K562 (cell line): ENCODE measurements at regions not wholly inside any gene's neighbourhood (a gene's known extent, or its start where the extent isn't known, plus 50 kb on each side); places are given as distances from the start of the nearest gene placed in this dataset.

Experiments
- ATAC-seq: fragments of 200-7000 bp; cut with Tn5 transposase; 3 replicates; pipeline ENCODE4 v1.9.1; 2020; ENCODE audit warnings: moderate library complexity
- BruUV-seq: library from RNA; stranded (reverse); fragments of 400-500 nt; replicated peaks from 2 replicates; lab custom pipeline; 2021; lab: Mats Ljungman, UMichigan
- CTCF ChIA-PET: fragments of 300-600 bp; formaldehyde crosslinking; extraction: SDS; loops from one replicate; lab custom pipeline; 2021; ENCODE audit warnings: low intra/inter-chr PET ratio; lab: Yijun Ruan, JAX
- POLR2A ChIA-PET: fragments of 300-600, 350-650 bp; sonication (Branson Sonifier 250); formaldehyde crosslinking; extraction: SDS; loops from one replicate; lab custom pipeline; 2021; ENCODE audit warnings: antibody characterized with exemption, inconsistent platforms; lab: Yijun Ruan, JAX
- DNase-seq, 4 experiments: peaks; one replicate each; pipeline versions ENCODE4 v3.0.0 to v3.0.0-alpha.2; 2011 to 2018; ENCODE audit warnings: low spot score in 3 of 4, mixed read lengths in 3 of 4; ENCODE audit errors: extremely low read depth in 1 of 4
- FAIRE-seq: peaks from 2 replicates; lab custom pipeline; 2011; peaks lifted over from hg19 to GRCh38; lab: Jason Lieb, UNC
- H2AFZ ChIP-seq: 2 replicates; pipeline ENCODE4 v1.6.0; 2011; ENCODE audit warnings: low read depth, low read length, control low read depth, inconsistent platforms
- H3K27ac ChIP-seq: fragments of 200-600 bp; 3 replicates; pipeline ENCODE4 v1.8.0; 2011; ENCODE audit warnings: low read depth, mild to moderate bottlenecking, control low read depth, inconsistent platforms, low read length, moderate library complexity, mixed read lengths; ENCODE audit errors: extremely low read depth
- H3K27me3 ChIP-seq, 2 experiments: fragments of 300-600 bp in 1 of 2; 2 replicates in 1 of 2; 3 replicates in 1 of 2; pipeline versions ENCODE4 v1.6.0 to v1.8.0; 2011; ENCODE audit warnings: inconsistent platforms in 2 of 2, low read length in 2 of 2, mild to moderate bottlenecking in 1 of 2, mixed read lengths in 1 of 2, moderate library complexity in 1 of 2; ENCODE audit not compliant: control insufficient read depth in 2 of 2, insufficient read depth in 2 of 2
- H3K36me3 ChIP-seq: fragments of 300-600 bp; 3 replicates; pipeline ENCODE4 v1.8.0; 2011; ENCODE audit warnings: mild to moderate bottlenecking, low read length, inconsistent platforms; ENCODE audit not compliant: control insufficient read depth, insufficient read depth
- H3K4me1 ChIP-seq, 2 experiments: fragments of 200-600 bp in 1 of 2; replicated peaks in 1 of 2; 2 replicates in 1 of 2; 3 replicates in 1 of 2; pipeline versions ENCODE4 v1.5.1 to v1.8.0; 2011; ENCODE audit warnings: inconsistent platforms in 2 of 2, low read length in 2 of 2, mild to moderate bottlenecking in 1 of 2, mixed read lengths in 1 of 2, moderate library complexity in 1 of 2; ENCODE audit not compliant: control insufficient read depth in 2 of 2, insufficient read depth in 2 of 2
- H3K4me2 ChIP-seq: 2 replicates; pipeline ENCODE4 v1.6.1; 2011; ENCODE audit warnings: low read length, control low read depth, inconsistent platforms, mixed read lengths; ENCODE audit not compliant: insufficient read depth
- H3K4me3 ChIP-seq: fragments of 200-600 bp; sonication (generic), shearing (Covaris generic); 2 replicates; pipeline ENCODE4 v1.5.1; 2016; ENCODE audit warnings: control low read depth, inconsistent platforms
- H3K79me2 ChIP-seq: fragments of 200-600 bp; 3 replicates; pipeline ENCODE4 v1.8.0; 2011; ENCODE audit warnings: low read length, inconsistent platforms; ENCODE audit not compliant: control insufficient read depth, insufficient read depth
- H3K9ac ChIP-seq, 2 experiments: 2 replicates each; pipeline versions ENCODE4 v1.6.0 to v1.6.1; 2011; ENCODE audit warnings: low read depth in 2 of 2, low read length in 2 of 2, control low read depth in 1 of 2, inconsistent platforms in 1 of 2, mild to moderate bottlenecking in 1 of 2, mixed read lengths in 1 of 2; ENCODE audit not compliant: insufficient read depth in 1 of 2
- H3K9me1 ChIP-seq: one replicate; pipeline ENCODE4 v1.6.0; 2011; ENCODE audit warnings: inconsistent platforms, mild to moderate bottlenecking, low read length, moderate library complexity; ENCODE audit not compliant: control insufficient read depth, insufficient read depth
- H3K9me3 ChIP-seq: replicated peaks from 2 replicates; pipeline ENCODE4 v1.5.1; 2011; ENCODE audit warnings: low read depth, low read length, inconsistent platforms; ENCODE audit not compliant: control insufficient read depth, insufficient read depth
- H4K20me1 ChIP-seq: replicated peaks from 2 replicates; pipeline ENCODE4 v1.6.1; 2011; ENCODE audit warnings: low read length, inconsistent platforms, mixed read lengths; ENCODE audit not compliant: control insufficient read depth, insufficient read depth
- ELK3 ChIP-seq: fragments of 450-650 bp; formaldehyde crosslinking; IDR thresholded peaks from 2 replicates; pipeline ENCODE4 v1.4.0; 2020; ENCODE audit warnings: mild to moderate bottlenecking
- ESRRB ChIP-seq: fragments of 250-450 bp; sonication (Bioruptor Pico); IDR thresholded peaks from 2 replicates; pipeline ENCODE4 v1.5.0; 2020; ENCODE audit warnings: mild to moderate bottlenecking, moderate library complexity, borderline replicate concordance
- HDAC6 ChIP-seq: IDR thresholded peaks from 2 replicates; pipeline ENCODE4 v1.6.1; 2012; ENCODE audit warnings: low read depth, mild to moderate bottlenecking, control low read depth, inconsistent platforms, low read length, moderate library complexity
- HEY1 ChIP-seq: fragments of 250-450 bp; sonication (Bioruptor Pico); IDR thresholded peaks from 2 replicates; pipeline ENCODE4 v1.5.0; 2020; ENCODE audit warnings: mild to moderate bottlenecking, moderate library complexity, borderline replicate concordance
- MCM2 ChIP-seq: fragments of 450-650 bp; IDR thresholded peaks from 2 replicates; pipeline ENCODE4 v1.6.1; 2017; ENCODE audit warnings: low read depth, mild to moderate bottlenecking
- MCM3 ChIP-seq: fragments of 450-650 bp; IDR thresholded peaks from 2 replicates; pipeline ENCODE4 v1.6.1; 2016
- MTA3 ChIP-seq: fragments of 450-650 bp; formaldehyde crosslinking; IDR thresholded peaks from 2 replicates; pipeline ENCODE4 v1.6.1; 2017; ENCODE audit warnings: mild to moderate bottlenecking, borderline replicate concordance
- PYGO2 ChIP-seq: fragments of 450-650 bp; IDR thresholded peaks from 2 replicates; pipeline ENCODE4 v1.6.1; 2016; ENCODE audit warnings: mild to moderate bottlenecking, missing genetic modification characterization, moderate library complexity, missing compliant biosample characterization
- TCFL5 ChIP-seq: fragments of 250-450 bp; sonication (Bioruptor Pico); conservative IDR thresholded peaks from 2 replicates; pipeline ENCODE4 v1.6.1; 2021; ENCODE audit warnings: mild to moderate bottlenecking, moderate library complexity, matching md5 sums
- ZNF12 ChIP-seq: sonication (generic); formaldehyde crosslinking; IDR thresholded peaks from 2 replicates; pipeline ENCODE4 v1.4.0; 2020; ENCODE audit warnings: mild to moderate bottlenecking, missing genetic modification reagents
- ZNF174 ChIP-seq: fragments of 250-450 bp; sonication (Bioruptor Pico); IDR thresholded peaks from 2 replicates; pipeline ENCODE4 v1.4.0; 2020; ENCODE audit warnings: mild to moderate bottlenecking
- ZNF785 ChIP-seq: fragments of 250-450 bp; sonication (Bioruptor Pico); IDR thresholded peaks from 2 replicates; pipeline ENCODE4 v1.4.0; 2020; ENCODE audit warnings: mild to moderate bottlenecking
- WGBS: fragments of 100-300 bp; shearing (Covaris generic); methylation state at CpG from one replicate; pipeline ENCODE4 v1.1.6; 2016; ENCODE audit warnings: low coverage, mixed read lengths; ENCODE audit not compliant: insufficient coverage; ENCODE audit errors: missing lambda C conversion rate; 5-methylcytosine and 5-hydroxymethylcytosine counted together
- in situ Hi-C: fragments of 300-500 bp; cut with MboI; formaldehyde crosslinking; loops from 4 replicates; pipeline ENCODE4 v1.15.0; 2018; ENCODE audit warnings: inconsistent platforms, mixed read lengths
- intact Hi-C: fragments of 100-400 bp; cut with micrococcal nuclease; formaldehyde crosslinking; loops from 2 replicates; pipeline ENCODE4 v1.14.2; 2022
- TF ChIP-seq, protein P1 (sequence below): fragments of 150-350 bp; IDR thresholded peaks from 2 replicates; pipeline ENCODE4 v1.6.1; 2014; ENCODE audit warnings: low read depth, mild to moderate bottlenecking, low read length, borderline replicate concordance
- TF ChIP-seq, protein P2 (sequence below): fragments of 450-650 bp; IDR thresholded peaks from 2 replicates; pipeline ENCODE4 v1.6.1; 2016; ENCODE audit warnings: low read depth, mild to moderate bottlenecking, moderate library complexity
- TF ChIP-seq, protein P3 (sequence below): fragments of 450-650 bp; conservative IDR thresholded peaks from 2 replicates; pipeline ENCODE4 v1.6.1; 2016; ENCODE audit warnings: missing genetic modification characterization, low read depth, mild to moderate bottlenecking, missing compliant biosample characterization, moderate library complexity

DNA sequence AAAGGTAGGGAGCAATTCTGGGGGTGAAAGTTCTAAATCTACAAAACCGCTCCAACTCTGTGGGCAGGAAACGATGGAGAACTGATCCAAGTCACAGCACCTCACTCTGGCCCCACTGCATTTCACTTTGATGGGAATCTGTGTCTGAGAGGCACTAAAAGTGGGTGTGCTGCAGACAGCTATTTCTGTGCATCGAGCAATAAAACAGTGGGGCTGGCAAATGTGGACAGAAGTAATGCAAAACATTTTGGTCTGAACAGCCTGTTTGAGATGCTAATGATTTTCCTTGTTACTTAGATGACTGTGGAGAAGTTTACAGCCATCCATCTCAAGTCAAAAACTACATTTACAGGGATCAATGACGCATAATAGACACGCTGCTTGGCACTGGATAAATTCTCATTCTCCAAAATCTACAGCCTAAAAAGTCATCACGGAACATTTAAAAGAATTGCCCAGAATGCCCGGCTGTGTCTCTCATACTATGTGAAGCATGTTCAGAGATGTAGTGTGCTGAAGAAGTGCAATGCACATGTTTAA lies 1671.6 kb upstream of the TENM3 start:
- no peak overlapping the region for H3K27ac ChIP-seq
- BruUV-seq: no TSS peak
- ATAC-seq: no peak
- in situ Hi-C loops: no loop called here
- no peaks in the 10 kb centered on the region for H3K4me1 ChIP-seq
- no peaks in the 10 kb centered on the region for H3K9me3 ChIP-seq
- TF ChIP-seq MCM2 (no peak), MTA3 (no peak), HEY1 (CRISPR knock-in tag) (no peak), ELK3 (no peak), HDAC6 (no peak), MCM3 (no peak), ZNF12 (no peak), TCFL5 (CRISPR knock-in tag) (no peak), PYGO2 (tag) (no peak), ZNF174 (no peak), ZNF785 (CRISPR knock-in tag) (no peak), ESRRB (CRISPR knock-in tag) (no peak)
- TF ChIP-seq, protein P1, sequence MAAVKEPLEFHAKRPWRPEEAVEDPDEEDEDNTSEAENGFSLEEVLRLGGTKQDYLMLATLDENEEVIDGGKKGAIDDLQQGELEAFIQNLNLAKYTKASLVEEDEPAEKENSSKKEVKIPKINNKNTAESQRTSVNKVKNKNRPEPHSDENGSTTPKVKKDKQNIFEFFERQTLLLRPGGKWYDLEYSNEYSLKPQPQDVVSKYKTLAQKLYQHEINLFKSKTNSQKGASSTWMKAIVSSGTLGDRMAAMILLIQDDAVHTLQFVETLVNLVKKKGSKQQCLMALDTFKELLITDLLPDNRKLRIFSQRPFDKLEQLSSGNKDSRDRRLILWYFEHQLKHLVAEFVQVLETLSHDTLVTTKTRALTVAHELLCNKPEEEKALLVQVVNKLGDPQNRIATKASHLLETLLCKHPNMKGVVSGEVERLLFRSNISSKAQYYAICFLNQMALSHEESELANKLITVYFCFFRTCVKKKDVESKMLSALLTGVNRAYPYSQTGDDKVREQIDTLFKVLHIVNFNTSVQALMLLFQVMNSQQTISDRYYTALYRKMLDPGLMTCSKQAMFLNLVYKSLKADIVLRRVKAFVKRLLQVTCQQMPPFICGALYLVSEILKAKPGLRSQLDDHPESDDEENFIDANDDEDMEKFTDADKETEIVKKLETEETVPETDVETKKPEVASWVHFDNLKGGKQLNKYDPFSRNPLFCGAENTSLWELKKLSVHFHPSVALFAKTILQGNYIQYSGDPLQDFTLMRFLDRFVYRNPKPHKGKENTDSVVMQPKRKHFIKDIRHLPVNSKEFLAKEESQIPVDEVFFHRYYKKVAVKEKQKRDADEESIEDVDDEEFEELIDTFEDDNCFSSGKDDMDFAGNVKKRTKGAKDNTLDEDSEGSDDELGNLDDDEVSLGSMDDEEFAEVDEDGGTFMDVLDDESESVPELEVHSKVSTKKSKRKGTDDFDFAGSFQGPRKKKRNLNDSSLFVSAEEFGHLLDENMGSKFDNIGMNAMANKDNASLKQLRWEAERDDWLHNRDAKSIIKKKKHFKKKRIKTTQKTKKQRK: no peak
- TF ChIP-seq, protein P2, sequence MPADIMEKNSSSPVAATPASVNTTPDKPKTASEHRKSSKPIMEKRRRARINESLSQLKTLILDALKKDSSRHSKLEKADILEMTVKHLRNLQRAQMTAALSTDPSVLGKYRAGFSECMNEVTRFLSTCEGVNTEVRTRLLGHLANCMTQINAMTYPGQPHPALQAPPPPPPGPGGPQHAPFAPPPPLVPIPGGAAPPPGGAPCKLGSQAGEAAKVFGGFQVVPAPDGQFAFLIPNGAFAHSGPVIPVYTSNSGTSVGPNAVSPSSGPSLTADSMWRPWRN: no peak
- TF ChIP-seq, protein P3, sequence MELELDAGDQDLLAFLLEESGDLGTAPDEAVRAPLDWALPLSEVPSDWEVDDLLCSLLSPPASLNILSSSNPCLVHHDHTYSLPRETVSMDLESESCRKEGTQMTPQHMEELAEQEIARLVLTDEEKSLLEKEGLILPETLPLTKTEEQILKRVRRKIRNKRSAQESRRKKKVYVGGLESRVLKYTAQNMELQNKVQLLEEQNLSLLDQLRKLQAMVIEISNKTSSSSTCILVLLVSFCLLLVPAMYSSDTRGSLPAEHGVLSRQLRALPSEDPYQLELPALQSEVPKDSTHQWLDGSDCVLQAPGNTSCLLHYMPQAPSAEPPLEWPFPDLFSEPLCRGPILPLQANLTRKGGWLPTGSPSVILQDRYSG (tag): no peak
- TF ChIP-seq, all 486 proteins: peak for 0
- CTCF ChIA-PET: no interaction called here
- no peak overlapping the region for H3K4me3 ChIP-seq
- H4K20me1 ChIP-seq: no peaks in the 10 kb centered on the region
- no peak overlapping the region for H3K4me2 ChIP-seq
- FAIRE-seq: no peak
- H3K9ac ChIP-seq: no peak overlapping the region
- H3K36me3 ChIP-seq: no peaks in the 10 kb centered on the region
- intact Hi-C loops: no loop called here
- no peak for DNase-seq
- POLR2A ChIA-PET: no interaction called here
- WGBS: 2% methylated on average over 7 of the region's 7 CpGs
- no peaks in the 10 kb centered on the region for H3K27me3 ChIP-seq
- H3K9me1 ChIP-seq: no peaks in the 10 kb centered on the region
- H3K79me2 ChIP-seq: no peaks in the 10 kb centered on the region
- H2AFZ ChIP-seq: no peak overlapping the region
